K562 (cell line): ENCODE measurements at regions not wholly inside any gene's neighbourhood (a gene's known extent, or its start where the extent isn't known, plus 50 kb on each side); places are given as distances from the start of the nearest gene placed in this dataset.

Source experiments
- CHD1 ChIP-seq: fragments of 200-600 bp; sonication (generic); IDR thresholded peaks from one replicate; pipeline ENCODE4 v1.6.1; 2012; ENCODE audit warnings: mild to moderate bottlenecking, moderate library complexity, low read length, inconsistent platforms
- CREM ChIP-seq: IDR thresholded peaks from 2 replicates; pipeline ENCODE4 v1.6.1; 2014; ENCODE audit warnings: antibody characterized with exemption, low read depth
- HNRNPUL1 ChIP-seq: fragments of 200-400 bp; formaldehyde crosslinking; IDR thresholded peaks from 2 replicates; pipeline ENCODE4 v1.6.1; 2017; ENCODE audit warnings: low read length
- POLR2AphosphoS5 ChIP-seq: IDR thresholded peaks from 2 replicates; pipeline ENCODE4 v1.6.1; 2011; ENCODE audit warnings: mild to moderate bottlenecking, low read depth, low read length, moderate library complexity; ENCODE audit not compliant: control insufficient read depth, insufficient read depth
- POLR3A ChIP-seq: IDR thresholded peaks from 2 replicates; pipeline ENCODE4 v1.6.1; 2011; ENCODE audit warnings: borderline replicate concordance, mild to moderate bottlenecking, moderate library complexity; ENCODE audit not compliant: insufficient read length, insufficient read depth; ENCODE audit errors: extremely low read depth
- ZNF311 ChIP-seq: fragments of 250-450 bp; sonication (Bioruptor Pico); IDR thresholded peaks from 2 replicates; pipeline ENCODE4 v1.4.0; 2020; ENCODE audit warnings: mild to moderate bottlenecking, moderate library complexity
- TF ChIP-seq, protein P1 (sequence below), 3 experiments: IDR thresholded peaks in 2 of 3; conservative IDR thresholded peaks in 1 of 3; 2 replicates each; pipeline ENCODE4 v1.5.1; 2011 to 2012; ENCODE audit warnings: low read length in 3 of 3, mild to moderate bottlenecking in 3 of 3, control low read depth in 2 of 3, improper control_type of control experiment in 1 of 3, inconsistent platforms in 1 of 3, low read depth in 1 of 3, mixed read lengths in 1 of 3, moderate library complexity in 1 of 3; ENCODE audit not compliant: insufficient read depth in 2 of 3
- TF ChIP-seq, protein P2 (sequence below): sonication (generic); formaldehyde crosslinking; IDR thresholded peaks from 2 replicates; pipeline ENCODE4 v1.8.1; 2023; ENCODE audit warnings: mild to moderate bottlenecking, missing genetic modification reagents

- TF ChIP-seq, protein P1, sequence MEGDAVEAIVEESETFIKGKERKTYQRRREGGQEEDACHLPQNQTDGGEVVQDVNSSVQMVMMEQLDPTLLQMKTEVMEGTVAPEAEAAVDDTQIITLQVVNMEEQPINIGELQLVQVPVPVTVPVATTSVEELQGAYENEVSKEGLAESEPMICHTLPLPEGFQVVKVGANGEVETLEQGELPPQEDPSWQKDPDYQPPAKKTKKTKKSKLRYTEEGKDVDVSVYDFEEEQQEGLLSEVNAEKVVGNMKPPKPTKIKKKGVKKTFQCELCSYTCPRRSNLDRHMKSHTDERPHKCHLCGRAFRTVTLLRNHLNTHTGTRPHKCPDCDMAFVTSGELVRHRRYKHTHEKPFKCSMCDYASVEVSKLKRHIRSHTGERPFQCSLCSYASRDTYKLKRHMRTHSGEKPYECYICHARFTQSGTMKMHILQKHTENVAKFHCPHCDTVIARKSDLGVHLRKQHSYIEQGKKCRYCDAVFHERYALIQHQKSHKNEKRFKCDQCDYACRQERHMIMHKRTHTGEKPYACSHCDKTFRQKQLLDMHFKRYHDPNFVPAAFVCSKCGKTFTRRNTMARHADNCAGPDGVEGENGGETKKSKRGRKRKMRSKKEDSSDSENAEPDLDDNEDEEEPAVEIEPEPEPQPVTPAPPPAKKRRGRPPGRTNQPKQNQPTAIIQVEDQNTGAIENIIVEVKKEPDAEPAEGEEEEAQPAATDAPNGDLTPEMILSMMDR (IDR thresholded peaks at IDR 0.05 in 2 of 3, conservative IDR thresholded peaks at IDR 0.05 in 1 of 3; ENCODE audit: insufficient read depth in 2 of 3, low read depth in 1 of 3, low read length in 3 of 3), result no peak
- TF ChIP-seq POLR3A (no peak), CHD1 (no peak), HNRNPUL1 (no peak), CREM (no peak), POLR2AphosphoS5 (no peak), ZNF311 (CRISPR knock-in tag) (no peak)
- TF ChIP-seq, protein P2, sequence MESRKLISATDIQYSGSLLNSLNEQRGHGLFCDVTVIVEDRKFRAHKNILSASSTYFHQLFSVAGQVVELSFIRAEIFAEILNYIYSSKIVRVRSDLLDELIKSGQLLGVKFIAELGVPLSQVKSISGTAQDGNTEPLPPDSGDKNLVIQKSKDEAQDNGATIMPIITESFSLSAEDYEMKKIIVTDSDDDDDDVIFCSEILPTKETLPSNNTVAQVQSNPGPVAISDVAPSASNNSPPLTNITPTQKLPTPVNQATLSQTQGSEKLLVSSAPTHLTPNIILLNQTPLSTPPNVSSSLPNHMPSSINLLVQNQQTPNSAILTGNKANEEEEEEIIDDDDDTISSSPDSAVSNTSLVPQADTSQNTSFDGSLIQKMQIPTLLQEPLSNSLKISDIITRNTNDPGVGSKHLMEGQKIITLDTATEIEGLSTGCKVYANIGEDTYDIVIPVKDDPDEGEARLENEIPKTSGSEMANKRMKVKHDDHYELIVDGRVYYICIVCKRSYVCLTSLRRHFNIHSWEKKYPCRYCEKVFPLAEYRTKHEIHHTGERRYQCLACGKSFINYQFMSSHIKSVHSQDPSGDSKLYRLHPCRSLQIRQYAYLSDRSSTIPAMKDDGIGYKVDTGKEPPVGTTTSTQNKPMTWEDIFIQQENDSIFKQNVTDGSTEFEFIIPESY, result no peak
Observed at GRCh38 chr3:106908181-106908938, 468.9 kb upstream of the CCDC54 start.
